ENCODE measurements at regions not wholly inside any gene's neighbourhood (a gene's known extent, or its start where the extent isn't known, plus 50 kb on each side); places are given as distances from the start of the nearest gene placed in this dataset.

- TF ChIP-seq TAF7 (optimal IDR thresholded peaks at IDR 0.05; ENCODE audit: borderline replicate concordance, low read depth, low read length) (no peak), SUZ12 (IDR thresholded peaks at IDR 0.05; ENCODE audit: low read length) (no peak), CHD1 (IDR thresholded peaks at IDR 0.05; ENCODE audit: low read depth, low read length) (no peak), SIX5 (IDR thresholded peaks at IDR 0.05; ENCODE audit: low read depth, low read length) (no peak), CTCF (IDR thresholded peaks at IDR 0.05; ENCODE audit: control extremely low read depth in 1 of 3, insufficient read depth in 1 of 3, low read depth in 1 of 3, low read length in 3 of 3) (no peak), POLR2AphosphoS5 (IDR thresholded peaks at IDR 0.05; ENCODE audit: low read depth, low read length) (no peak), EZH2 (IDR thresholded peaks at IDR 0.05; ENCODE audit: low read depth, low read length, severe bottlenecking) (no peak), PHF8 (conservative IDR thresholded peaks at IDR 0.05; ENCODE audit: low read depth, low read length) (no peak)
Observed at GRCh38 chr3:150074277-150074676, 103.6 kb upstream of the PFN2 start.
